ENCODE measurements at regions not wholly inside any gene's neighbourhood (a gene's known extent, or its start where the extent isn't known, plus 50 kb on each side); places are given as distances from the start of the nearest gene placed in this dataset.

DNA sequence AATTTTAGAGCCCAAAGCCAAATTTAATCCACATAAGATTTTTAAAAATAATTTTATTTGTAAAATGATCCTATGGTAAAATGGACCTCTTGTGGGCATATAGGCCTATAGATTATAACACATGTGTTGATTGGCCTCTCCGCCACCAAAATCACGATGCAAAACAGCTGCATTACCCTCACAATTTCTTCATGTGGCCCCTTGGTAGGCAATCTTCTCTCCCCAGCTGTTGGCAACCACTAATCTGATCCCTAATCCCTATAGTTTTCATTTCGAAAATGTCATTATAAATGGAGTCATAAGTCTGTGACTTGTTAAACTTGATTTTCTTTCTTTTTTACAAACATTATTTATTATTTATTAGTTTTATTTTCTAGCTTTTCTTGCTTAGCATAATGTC, 263.9 kb upstream of the SULF2 start:
- no peak for ATAC-seq
- Histone ChIP-seq H3K4me3 (no peak overlapping the region), H3K27me3 (peaks cover 0 to 2% (median 0%) of the 10 kb centered on the region in 9 donors), H3K27ac (no peak overlapping the region), H3K9me3 (peaks cover 0 to 10% (median 0%) of the 10 kb centered on the region in 12 donors), H3K36me3 (no peaks in the 10 kb centered on the region), H3K4me1 (peaks cover 0 to 4% (median 0%) of the 10 kb centered on the region in 12 donors)
- no peak for TF ChIP-seq POLR2A (IDR thresholded peaks at IDR 0.05)
- TF ChIP-seq, protein P1, sequence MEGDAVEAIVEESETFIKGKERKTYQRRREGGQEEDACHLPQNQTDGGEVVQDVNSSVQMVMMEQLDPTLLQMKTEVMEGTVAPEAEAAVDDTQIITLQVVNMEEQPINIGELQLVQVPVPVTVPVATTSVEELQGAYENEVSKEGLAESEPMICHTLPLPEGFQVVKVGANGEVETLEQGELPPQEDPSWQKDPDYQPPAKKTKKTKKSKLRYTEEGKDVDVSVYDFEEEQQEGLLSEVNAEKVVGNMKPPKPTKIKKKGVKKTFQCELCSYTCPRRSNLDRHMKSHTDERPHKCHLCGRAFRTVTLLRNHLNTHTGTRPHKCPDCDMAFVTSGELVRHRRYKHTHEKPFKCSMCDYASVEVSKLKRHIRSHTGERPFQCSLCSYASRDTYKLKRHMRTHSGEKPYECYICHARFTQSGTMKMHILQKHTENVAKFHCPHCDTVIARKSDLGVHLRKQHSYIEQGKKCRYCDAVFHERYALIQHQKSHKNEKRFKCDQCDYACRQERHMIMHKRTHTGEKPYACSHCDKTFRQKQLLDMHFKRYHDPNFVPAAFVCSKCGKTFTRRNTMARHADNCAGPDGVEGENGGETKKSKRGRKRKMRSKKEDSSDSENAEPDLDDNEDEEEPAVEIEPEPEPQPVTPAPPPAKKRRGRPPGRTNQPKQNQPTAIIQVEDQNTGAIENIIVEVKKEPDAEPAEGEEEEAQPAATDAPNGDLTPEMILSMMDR (IDR thresholded peaks at IDR 0.05), result no peak
- DNase-seq, result no peak
- intact Hi-C loops (cut with DNase I), result no loop called here
- 79 to 82% (median 80%) methylated on average over 3 of the region's 3 CpGs for WGBS, 4 donors

DNA sequence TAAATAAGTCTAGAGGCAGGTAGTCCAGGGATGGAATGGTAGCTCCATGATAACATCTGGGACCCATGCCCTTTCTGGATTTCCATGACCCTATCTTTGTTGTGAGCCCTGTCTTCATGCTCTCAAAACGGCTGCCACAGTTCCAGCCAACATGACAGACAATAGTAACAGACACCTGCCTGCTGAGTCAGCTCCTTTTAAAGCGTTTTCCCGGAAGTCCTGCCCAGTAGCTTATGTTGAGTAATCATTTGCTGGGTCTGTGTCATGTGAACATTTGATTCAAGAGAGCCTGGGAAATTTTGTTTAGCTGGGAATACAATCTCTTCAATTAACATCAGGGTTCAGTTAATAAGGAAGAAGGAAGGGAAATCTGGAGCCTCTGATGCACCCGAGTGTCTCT, 262.2 kb upstream of the SULF2 start:
- WGBS, 4 donors, result 65 to 83% (median 75%) methylated on average over 4 of the region's 4 CpGs
- Histone ChIP-seq H3K4me3 (no peak overlapping the region), H3K4me1 (peaks cover 0 to 4% (median 0%) of the 10 kb centered on the region in 12 donors), H3K27ac (no peak overlapping the region), H3K9me3 (peaks cover 0 to 10% (median 0%) of the 10 kb centered on the region in 12 donors), H3K36me3 (no peaks in the 10 kb centered on the region), H3K27me3 (peaks cover 0 to 2% (median 0%) of the 10 kb centered on the region in 9 donors)
- no peak for DNase-seq
- intact Hi-C loops (cut with DNase I), result no loop called here
- no peak for TF ChIP-seq POLR2A (IDR thresholded peaks at IDR 0.05)
- TF ChIP-seq, protein P1 (IDR thresholded peaks at IDR 0.05), result no peak
- no peak for ATAC-seq

DNA sequence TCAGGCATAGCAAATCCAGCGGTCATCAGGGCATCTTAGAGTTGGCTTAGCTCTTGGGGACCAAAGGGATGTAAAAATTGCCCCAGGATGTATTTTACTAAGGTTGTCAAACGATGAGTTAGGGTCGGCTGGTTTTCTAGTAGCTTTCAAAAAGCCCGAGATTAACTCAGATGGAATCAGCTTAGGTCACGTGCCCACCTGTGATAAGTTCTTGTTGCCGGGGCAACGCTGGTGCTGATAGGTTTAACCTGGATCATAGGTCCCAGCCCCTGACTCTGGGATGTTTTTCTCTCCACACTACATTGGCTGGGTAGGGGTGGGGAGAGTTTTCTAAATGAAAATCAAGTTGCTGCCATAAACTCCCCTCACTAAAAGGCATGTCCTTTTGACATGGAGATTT, 257.3 kb upstream of the SULF2 start:
- DNase-seq, result no peak
- 76 to 84% (median 82%) methylated on average over 7 of the region's 7 CpGs for WGBS, 4 donors
- Histone ChIP-seq H3K4me3 (no peak overlapping the region), H3K27ac (no peak overlapping the region), H3K4me1 (no peaks in the 10 kb centered on the region), H3K27me3 (peaks cover 0 to 8% (median 0%) of the 10 kb centered on the region in 9 donors), H3K9me3 (no peaks in the 10 kb centered on the region), H3K36me3 (no peaks in the 10 kb centered on the region)
- TF ChIP-seq, protein P1 (IDR thresholded peaks at IDR 0.05), result no peak
- TF ChIP-seq POLR2A (IDR thresholded peaks at IDR 0.05), result no peak
- intact Hi-C loops (cut with DNase I), result no loop called here
- ATAC-seq, result no peak

DNA sequence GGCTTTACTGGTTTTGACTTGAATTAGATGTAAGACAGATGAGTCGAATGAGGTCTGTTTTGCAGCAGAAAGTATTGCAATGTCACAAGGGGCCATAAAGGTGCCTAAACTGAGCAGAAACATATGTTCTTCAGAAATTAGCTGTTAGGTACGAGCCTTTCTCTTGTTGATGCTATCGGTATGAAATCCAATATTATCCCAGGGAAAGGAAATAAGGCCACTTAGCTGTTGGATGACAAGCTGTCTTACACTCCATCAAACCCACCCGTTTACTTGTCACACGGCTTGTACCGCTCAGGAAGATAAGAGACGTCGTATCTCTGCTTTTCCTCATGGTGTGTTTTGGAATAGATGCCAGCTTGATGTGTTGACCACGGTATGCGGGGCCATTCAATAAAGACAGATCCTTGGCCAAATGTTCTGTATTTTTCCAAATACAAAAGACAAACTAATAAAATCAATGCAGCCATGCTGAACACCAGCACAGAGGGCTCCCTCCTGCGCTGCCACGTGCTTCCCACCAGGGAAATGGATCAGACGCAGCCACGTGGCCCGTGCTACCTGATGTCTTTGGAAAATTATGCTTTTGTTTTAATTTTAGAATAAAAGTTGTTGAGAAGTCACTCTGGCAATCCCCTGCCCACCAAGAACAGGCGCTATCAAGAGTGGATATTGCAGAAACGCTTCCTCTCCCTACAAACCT, 255.9 kb upstream of the SULF2 start:
- H3K27ac ChIP-seq, result no peak overlapping the region
- 49 to 54% (median 51%) methylated on average over 17 of the region's 17 CpGs for WGBS, 4 donors
- peaks cover 0 to 8% (median 0%) of the 10 kb centered on the region in 9 donors for H3K27me3 ChIP-seq
- no peaks in the 10 kb centered on the region for H3K36me3 ChIP-seq
- no peak for ATAC-seq
- H3K9me3 ChIP-seq, result no peaks in the 10 kb centered on the region
- no peaks in the 10 kb centered on the region for H3K4me1 ChIP-seq
- intact Hi-C loops (cut with DNase I), result no loop called here
- no peak for TF ChIP-seq POLR2A (IDR thresholded peaks at IDR 0.05)
- TF ChIP-seq, protein P1 (IDR thresholded peaks at IDR 0.05), result no peak
- no peak overlapping the region for H3K4me3 ChIP-seq
- DNase-seq, result no peak
